M059J (cell line): ENCODE measurements at regions not wholly inside any gene's neighbourhood (a gene's known extent, or its start where the extent isn't known, plus 50 kb on each side); places are given as distances from the start of the nearest gene placed in this dataset.

ENCODE experiments used
- DNase-seq: peaks from one replicate; pipeline ENCODE4 v3.0.0-alpha.2; 2012; ENCODE audit warnings: low read depth

DNA sequence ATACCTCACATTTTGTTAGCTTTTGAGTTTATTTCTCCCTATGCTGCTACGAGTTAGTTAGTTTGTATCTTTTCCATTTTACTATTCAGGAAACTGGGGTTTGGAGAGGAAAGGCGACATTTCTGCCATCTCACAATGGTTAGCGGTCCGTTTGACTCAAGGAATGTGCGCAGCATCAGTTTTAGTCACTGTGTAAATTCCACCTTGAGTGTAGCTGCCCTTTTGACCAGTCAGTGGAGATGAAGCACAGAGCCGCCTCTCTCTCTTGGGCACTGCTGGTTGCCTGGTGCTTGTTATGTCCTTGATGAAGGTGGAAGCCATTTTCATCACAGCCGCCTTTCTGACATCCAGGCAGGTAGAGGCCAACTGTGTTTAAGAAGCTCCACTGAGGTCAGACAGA lies 185.5 kb downstream of the SCP2D1 start:
- peak; percentile 12 for DNase-seq

DNA sequence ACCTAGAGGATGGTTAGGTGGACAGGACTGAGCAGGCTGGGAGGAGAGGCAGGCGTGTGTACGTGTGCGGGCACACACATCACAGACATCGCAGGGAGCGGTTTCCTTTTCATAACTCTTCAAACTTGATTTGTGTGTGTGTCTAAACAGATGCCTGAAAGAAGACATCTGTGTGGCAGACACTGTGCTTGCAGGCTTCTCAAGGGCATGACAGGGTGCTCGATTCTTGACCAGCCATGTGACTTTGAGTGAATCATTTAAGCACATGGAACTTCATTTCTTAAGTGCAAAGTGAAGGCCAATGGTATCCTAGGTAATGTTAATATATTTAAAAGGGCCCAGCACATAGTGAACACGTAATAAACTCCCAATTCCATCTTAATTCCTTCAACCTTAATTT lies 186.5 kb downstream of the SCP2D1 start:
- no peak for DNase-seq

DNA sequence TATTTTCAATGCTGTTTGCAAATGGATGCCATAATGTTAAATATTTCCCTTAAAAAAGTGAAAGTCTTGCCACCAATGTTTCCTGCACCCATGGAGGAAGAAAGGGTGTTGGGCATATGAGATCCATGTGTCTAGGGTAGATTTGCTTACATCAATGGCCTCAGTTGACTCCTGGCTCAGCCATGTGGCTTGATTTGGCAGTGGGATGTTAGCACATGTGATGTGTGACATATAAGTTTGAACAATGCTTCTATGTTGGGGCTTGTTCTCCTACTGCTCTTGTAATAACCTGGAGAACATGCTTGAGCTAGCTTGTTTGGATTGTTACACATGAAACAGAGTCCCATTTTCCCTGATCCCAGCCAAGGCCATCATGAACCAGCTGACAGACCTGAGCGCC lies 187.6 kb downstream of the SCP2D1 start:
- no peak for DNase-seq

DNA sequence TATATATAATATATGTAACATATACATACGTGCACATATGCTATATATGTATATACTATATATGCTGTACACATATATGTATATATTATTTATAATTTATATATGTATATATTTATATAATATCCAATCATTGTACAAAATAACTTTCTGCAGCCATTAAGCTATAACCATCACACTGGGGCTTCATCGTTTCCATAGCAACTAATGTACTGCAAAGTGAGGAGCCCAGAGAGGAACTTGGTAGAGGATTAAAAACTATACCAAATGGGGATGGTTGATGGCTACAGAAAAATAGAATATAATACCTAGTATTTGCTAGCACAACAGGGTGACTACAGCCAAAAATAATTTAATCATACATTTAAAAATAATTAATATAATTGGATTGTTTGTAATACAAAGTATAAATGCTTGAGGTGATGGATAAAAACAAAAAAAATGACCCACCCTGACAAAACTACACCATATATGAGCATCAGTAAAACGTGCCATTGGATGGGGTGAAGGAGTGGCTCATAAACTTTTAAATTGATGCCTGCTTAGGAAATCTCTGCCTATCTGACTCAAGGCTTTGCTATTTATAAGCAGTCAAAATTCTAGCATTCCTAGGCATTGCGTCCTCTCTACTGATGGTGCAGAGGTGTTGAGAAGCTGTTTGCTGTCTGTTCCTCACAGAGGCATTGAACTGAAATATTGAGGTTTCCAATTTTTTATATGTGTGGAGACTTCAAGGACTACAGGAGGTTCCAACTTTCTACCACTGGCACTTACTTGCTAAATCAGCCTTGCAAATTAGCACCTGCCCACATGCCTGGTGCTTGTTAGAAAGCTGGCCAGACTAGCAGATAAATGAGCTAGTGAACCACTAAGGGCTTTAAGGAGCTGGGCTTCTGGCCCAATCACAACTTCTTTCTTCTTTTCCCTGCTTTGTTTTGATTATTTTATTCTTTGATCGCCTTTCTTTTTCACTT lies 190.1 kb downstream of the SCP2D1 start:
- no peak for DNase-seq

DNA sequence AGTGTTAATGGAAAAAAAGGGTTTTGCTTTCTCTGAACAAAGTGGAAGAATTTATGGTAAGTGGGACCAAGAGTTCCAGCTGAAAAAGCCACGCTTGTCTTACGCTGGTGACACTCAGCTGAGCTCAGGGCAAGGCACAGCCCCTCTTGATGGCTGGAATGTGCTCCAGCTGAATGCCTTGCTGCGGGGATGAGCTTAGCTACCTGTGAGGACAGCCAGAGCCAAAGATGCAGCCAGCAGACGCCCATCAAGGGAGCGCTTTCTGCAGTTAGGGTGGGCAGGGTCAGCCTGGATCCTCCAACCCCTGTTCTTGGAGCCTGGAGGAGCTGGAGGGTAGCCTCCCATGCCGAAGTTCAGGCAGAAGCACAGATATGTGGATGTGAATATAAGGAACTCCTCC lies 191.4 kb downstream of the SCP2D1 start:
- DNase-seq: no peak

DNA sequence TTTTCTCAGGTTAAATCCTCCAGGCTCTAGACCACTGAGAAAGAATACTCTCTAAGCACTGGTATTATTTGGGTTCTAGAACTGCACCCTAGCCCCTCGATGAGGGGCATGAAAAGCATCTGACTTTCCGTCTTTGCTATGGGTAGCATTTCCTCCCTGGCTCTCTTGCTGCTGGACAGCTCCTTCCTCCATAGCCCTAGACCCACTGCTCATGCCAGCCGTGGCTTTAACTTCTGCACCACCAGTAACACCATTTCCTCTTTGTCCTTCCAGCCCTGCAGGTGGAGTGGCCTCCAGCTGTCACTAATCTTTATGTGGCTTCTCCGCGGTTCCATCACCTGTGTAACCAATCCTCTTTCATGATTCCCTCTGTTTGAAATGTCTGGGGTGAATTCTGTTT lies 194.9 kb downstream of the SCP2D1 start:
- DNase-seq: no peak

DNA sequence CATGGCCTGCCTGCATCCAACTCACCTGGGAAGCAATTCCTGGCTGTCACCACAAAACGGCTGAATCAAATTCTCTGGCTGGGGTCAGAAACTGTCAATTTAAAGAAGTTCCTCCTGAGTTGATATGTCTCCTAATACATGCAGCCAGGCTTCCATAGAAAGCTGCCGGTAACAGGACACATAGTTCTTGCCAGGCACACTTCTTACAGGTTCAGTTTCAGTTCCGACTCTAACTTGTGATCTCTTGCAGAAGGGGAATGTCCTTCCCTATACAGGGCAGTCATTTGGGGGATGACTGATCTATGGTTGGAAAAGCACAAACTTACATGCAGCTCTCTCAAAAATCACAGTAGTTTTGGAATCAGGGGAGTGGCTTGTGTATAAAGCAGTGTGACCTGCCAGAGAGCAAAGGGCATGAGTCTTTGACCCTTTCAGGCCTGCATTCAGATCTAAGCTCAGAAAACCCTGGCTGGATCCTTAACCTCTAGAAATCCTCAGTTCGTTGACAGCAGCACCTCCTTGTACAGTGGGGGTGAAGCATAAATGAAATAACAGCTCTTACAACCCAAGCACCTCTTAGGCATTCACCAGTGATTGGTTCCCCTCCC lies 195.6 kb downstream of the SCP2D1 start:
- no peak for DNase-seq

DNA sequence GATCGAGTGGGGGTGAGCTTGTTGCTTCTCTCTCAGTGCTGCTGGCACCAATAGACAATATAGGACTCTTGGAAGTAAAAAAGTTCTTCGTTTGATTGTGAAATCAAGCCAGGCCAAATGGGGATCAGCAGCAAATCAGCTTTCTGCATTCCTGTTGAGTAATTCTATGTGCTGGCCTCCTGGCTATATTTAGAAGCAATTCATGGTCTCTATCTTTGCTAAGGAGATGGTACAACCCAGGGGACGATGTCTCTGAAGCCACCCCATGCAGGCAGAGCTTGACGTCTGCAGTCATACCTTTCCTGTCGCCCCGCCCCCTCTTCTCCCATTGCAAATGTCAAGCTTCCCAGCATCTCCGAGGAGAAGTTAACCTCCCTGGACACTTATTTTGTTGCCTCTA lies 199.1 kb downstream of the SCP2D1 start:
- no peak for DNase-seq

DNA sequence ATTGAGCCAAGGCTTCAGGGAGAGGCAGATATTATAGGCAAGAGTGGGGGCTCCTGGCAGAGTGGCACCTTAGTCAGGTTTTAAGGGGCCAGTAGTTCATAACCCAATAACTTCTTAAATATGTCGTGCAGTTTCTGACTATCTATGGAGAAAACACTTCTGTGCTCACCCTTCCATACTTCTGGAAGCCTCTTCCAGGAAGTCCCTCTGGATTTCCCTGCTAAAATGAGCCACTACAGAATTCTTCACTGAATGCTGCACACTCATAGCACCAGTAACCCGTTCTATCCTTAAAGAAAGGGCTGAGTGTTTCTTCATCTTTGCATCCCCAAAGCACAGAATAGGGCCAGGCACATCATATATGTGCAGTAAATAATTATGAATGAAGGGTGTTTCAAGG lies 198.5 kb upstream of the SLC24A3 start:
- DNase-seq: no peak

DNA sequence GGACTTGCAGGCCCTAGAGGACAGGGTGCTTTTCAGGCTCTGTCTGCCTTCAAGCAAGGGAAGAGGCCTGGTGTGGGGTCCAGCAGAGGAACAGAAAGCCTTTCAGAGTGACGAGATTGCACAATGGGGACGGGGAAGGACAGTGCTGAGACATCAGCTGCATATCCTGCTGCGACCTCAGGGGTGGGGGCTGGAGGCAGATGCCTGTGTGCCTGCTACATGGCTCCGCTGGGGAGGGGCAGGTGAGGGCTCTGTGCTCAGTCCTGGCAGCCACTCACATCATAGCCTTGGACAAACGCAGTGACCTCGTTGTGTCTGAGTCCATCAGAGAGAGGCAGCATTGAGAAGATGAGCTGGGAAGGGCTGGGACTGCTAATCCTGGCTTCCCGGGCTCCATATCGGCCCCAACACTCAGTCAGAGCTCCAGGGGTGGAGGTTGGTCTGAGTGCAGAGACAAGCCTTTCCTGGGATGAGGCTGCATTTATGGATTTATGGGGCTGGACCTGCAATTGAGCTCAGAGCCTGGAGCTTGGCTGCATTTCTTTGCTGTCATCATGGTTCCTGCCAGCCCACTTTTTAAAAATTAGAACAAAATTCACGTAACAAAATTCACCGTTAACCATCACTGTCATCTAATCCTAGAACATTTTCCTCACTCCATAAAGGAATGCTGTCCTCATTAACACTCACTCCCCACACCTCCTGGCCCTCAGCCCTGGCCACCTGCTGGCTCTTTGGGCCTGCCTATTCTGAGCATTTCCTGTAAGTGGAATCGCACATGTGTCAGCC lies 196.9 kb upstream of the SLC24A3 start:
- DNase-seq: no peak

DNA sequence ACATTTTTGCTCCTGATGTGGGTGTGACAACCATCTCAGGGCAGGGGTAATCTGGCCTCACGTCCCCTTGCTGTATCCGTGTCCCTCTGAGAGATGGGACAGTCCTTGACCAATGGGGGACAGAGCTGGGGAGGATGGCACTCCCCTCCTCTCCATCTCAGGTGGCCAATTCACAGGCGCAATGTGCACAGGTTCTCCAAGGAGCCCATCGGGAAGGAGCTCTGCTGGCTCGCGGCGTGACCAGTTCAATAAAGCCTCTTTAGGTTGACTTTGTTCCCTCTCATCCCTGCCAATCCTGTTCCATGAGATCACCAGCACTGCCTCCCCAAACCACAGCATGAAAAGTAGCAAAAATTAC lies 196.3 kb upstream of the SLC24A3 start:
- DNase-seq: no peak

DNA sequence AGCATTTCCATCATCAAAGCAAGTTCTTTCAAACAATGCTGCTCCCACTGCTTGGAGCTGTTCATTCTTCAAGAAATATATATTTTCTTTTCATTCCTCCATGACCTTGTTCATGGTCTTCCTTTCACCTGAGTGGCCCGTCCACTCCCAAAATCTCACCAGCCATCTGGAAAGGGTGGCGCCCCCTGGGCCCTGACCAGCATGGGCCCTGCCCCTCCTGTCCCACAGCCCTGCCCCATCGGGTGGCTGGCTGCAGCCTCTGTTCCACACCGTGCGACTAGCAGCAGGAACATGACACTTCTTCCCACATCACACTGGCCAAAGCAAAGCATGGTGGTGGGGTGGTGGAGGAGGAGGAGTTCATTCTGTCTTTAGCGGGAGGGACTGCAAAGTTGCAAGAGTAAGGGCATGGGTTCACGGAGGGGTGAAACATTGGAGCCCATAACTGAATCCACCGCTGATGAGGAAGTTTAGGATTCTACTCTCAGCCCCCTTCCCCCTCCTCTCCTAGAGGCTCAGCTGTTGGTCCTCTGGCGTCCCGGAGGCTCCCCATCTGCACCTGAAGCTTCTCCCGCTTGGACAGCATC lies 195.2 kb upstream of the SLC24A3 start:
- no peak for DNase-seq

DNA sequence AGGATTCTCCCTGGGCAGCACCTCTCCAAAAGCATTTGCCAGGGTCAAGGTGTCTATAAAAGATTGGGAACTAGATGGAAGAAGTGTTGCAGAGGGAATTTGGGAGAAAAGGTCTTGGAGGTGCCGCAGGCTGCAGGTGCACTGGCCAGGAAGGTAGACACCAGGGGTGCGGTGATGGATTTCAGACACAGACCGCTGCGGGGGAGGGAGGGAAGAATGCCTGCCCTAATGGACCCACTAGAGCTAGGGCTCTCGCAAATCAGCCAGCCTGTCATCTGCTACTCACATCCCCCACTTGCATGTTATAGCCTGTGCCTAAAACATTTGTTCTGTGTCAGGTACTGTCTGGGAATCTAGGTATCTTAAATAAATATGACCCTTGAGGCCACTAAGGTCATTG lies 193.6 kb upstream of the SLC24A3 start:
- DNase-seq: no peak

DNA sequence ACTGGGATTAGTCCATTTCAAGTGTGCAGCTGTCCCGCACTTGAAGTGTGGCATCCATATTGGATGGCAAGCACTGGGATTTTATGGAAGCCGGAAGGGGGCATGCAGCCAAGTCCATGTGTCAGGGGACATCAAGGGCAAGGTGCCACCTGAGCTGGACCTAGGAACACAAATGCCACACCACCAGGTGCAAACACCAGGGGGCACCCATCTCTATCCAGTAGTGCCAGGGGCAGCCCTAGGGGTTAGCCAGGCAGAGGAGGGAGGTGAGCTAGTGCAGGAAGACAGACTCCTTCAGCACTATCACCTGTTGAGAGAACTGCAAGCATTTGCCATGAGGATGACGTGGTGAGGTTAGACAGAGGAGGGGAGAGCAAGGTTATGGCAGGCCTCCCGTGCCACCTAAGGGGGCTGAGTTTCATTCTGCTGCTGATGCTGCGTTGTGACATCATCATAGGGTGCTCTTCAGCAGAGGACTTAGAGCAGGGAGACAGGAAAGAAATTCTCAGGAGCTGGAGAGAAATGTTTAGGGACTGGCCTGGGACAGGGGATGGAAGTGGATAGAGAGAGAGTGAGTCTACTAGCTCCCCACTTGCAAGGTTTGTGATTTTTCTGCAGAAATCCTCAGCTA lies 192.6 kb upstream of the SLC24A3 start:
- no peak for DNase-seq

DNA sequence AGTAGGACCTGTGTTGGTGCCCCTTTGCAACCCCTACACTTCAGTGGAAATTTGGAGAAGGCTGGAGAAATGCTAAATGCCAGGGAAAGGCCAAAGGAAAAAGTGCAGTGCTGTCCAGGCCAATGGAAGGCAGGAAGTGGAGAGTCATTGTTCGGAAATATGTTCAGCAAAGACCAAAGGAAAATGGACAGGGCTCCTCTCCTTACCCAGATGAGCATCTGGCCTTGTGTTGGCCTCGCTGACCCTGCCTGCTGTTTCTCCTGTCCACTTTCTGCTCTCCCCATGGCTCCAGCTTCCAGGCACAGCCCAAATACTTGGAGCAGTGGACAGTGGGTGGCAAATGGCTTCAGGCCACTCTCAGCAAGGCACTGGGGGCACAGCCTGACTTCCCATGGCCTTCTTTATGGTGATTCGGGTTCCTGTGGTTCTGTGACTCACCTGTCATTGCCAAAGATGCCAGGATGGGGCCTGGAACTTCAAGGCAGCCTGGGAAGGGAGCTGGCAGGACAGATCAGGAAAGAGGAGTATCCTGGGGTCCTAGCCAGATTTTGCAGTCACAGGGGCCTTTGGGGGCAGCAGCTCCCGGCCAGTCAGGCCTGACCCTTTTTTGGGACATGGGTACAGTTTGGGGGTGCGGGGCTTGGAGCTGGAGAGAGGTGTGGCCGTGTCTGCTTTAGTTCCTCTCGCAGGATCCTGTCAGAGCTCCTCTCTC lies 190.9 kb upstream of the SLC24A3 start:
- peak; percentile 8 for DNase-seq

DNA sequence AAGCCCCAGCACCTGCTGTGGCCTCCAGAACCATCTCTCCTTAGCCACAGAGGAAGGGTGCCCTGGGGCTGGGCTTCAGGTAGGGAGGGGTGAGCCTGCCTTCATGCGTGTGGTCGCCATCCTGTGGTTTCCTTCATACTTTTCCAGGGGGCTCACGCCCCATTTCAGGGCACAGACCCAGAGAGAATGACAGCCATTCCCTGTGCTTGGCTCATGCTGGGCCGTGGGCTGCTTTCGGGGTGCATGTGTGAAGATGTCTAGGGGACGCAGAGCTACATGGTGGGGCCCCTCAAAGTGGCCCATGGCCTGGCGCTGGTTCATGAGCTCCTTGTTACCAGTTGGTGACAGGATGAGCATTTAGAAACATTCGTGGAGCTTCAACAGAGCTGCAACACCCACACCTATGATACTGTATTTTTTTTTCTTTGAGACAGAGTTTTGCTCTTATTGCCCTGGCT lies 190.3 kb upstream of the SLC24A3 start:
- DNase-seq: no peak

DNA sequence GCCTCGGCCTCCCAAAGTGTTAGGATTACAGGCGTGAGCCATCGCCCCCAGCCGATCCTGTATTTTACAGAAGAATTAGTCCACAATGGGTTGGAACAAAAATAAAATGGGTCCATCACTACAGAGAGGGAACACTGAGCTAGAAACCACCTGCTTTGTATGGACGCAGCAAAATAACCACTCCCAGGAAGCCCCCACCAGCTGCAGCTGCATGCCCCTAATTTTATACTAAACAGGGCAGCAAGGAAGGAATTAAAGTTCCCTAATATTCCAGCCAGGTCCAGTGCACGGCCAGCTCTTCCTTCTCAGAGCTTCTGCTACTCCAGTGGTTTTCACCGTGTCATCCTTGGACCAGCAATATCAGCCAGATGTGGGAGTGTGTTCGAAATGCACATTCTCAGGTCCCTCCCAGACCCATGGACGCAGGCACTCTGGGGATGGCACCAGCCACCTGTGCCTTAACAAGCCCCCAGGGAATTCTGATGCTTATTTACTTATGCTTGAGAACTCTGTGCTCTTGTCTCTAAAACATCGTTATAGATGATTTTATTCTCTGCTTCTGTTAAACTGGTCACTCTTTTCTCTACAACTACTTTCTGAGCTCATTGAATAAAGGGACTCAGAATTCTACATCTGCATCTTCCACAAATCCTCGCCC lies 189.5 kb upstream of the SLC24A3 start:
- no peak for DNase-seq

DNA sequence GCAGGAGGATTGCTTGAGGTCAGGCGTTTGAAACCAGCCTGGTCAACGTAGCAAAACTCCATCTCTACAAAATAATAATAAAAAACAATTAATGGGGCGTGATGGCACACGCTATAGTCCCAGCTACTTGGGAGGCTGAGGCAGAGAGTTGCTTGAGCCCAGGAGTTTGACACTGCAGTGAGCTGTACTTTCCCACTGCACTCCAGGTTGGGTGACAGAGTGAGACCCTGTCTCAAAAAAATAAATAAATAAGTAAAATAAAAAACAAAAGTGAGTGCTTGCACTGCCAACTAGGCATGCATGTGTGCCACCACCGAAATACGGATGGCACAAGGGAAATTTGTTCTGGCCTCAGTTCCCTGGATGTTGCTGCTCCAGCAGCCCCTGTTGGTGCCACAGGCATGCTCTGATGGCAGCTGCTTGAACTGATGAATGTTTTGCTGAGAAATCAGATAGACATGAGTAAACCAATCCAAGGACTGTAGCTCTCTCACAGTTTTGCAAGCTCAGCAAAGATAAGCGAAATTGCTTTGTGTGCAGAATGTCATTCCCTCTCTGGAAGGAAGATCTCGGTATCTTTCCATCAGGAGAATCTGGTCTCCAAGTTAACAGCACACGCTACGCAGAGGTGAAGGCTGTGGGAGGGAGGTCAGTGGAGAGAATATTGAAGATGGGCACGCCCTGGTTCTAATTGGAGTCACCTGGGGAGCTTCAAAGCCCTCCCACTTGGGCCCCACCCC lies 188.0 kb upstream of the SLC24A3 start:
- no peak for DNase-seq

DNA sequence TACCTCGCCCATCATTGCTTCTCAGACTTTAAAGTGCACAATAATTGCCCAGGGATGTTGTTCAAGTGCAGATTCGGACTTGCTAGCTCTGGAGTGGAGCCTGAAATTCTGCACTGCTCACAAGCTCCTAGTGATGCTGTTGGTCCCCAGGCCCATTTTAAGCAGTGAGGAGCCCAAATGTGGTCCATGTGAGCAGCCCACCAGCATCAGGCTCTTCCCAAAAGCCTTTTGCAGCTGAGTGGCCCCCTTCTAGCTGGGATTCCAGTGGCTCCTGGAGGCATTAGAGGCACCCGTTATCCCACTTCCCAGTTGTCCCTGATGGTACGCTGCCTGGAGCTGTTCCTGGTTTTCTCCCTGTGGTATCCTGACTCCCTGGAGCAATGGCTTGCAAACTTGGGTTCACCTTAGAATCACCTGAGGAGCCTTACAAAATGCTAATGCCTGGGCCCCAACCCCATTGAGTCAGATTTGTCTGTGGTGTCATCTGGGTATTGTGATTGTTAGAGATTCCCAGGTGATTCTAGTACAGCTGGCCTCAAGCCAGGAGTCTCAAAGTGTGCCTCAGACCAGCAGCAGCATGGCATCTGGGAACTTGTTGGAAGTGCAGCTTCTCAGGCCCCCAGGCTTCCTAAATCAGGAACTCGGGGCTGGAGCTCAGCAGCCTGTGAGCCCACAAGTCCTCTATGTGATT lies 186.9 kb upstream of the SLC24A3 start:
- DNase-seq: no peak
